K562 (cell line): ENCODE measurements at regions not wholly inside any gene's neighbourhood (a gene's known extent, or its start where the extent isn't known, plus 50 kb on each side); places are given as distances from the start of the nearest gene placed in this dataset.

Source experiments
- ATAC-seq: fragments of 200-7000 bp; cut with Tn5 transposase; 3 replicates; pipeline ENCODE4 v1.9.1; 2020; ENCODE audit warnings: moderate library complexity
- BruUV-seq: library from RNA; stranded (reverse); fragments of 400-500 nt; replicated peaks from 2 replicates; lab custom pipeline; 2021; lab: Mats Ljungman, UMichigan
- CTCF ChIA-PET: fragments of 300-600 bp; formaldehyde crosslinking; extraction: SDS; loops from one replicate; lab custom pipeline; 2021; ENCODE audit warnings: low intra/inter-chr PET ratio; lab: Yijun Ruan, JAX
- POLR2A ChIA-PET: fragments of 300-600, 350-650 bp; sonication (Branson Sonifier 250); formaldehyde crosslinking; extraction: SDS; loops from one replicate; lab custom pipeline; 2021; ENCODE audit warnings: antibody characterized with exemption, inconsistent platforms; lab: Yijun Ruan, JAX
- DNase-seq, 4 experiments: peaks; one replicate each; pipeline versions ENCODE4 v3.0.0 to v3.0.0-alpha.2; 2011 to 2018; ENCODE audit warnings: low spot score in 3 of 4, mixed read lengths in 3 of 4; ENCODE audit errors: extremely low read depth in 1 of 4
- FAIRE-seq: peaks from 2 replicates; lab custom pipeline; 2011; peaks lifted over from hg19 to GRCh38; lab: Jason Lieb, UNC
- H2AFZ ChIP-seq: 2 replicates; pipeline ENCODE4 v1.6.0; 2011; ENCODE audit warnings: low read depth, low read length, control low read depth, inconsistent platforms
- H3K27ac ChIP-seq: fragments of 200-600 bp; 3 replicates; pipeline ENCODE4 v1.8.0; 2011; ENCODE audit warnings: low read depth, mild to moderate bottlenecking, control low read depth, inconsistent platforms, low read length, moderate library complexity, mixed read lengths; ENCODE audit errors: extremely low read depth
- H3K27me3 ChIP-seq, 2 experiments: fragments of 300-600 bp in 1 of 2; 2 replicates in 1 of 2; 3 replicates in 1 of 2; pipeline versions ENCODE4 v1.6.0 to v1.8.0; 2011; ENCODE audit warnings: inconsistent platforms in 2 of 2, low read length in 2 of 2, mild to moderate bottlenecking in 1 of 2, mixed read lengths in 1 of 2, moderate library complexity in 1 of 2; ENCODE audit not compliant: control insufficient read depth in 2 of 2, insufficient read depth in 2 of 2
- H3K36me3 ChIP-seq: fragments of 300-600 bp; 3 replicates; pipeline ENCODE4 v1.8.0; 2011; ENCODE audit warnings: mild to moderate bottlenecking, low read length, inconsistent platforms; ENCODE audit not compliant: control insufficient read depth, insufficient read depth
- H3K4me1 ChIP-seq, 2 experiments: fragments of 200-600 bp in 1 of 2; replicated peaks in 1 of 2; 2 replicates in 1 of 2; 3 replicates in 1 of 2; pipeline versions ENCODE4 v1.5.1 to v1.8.0; 2011; ENCODE audit warnings: inconsistent platforms in 2 of 2, low read length in 2 of 2, mild to moderate bottlenecking in 1 of 2, mixed read lengths in 1 of 2, moderate library complexity in 1 of 2; ENCODE audit not compliant: control insufficient read depth in 2 of 2, insufficient read depth in 2 of 2
- H3K4me2 ChIP-seq: 2 replicates; pipeline ENCODE4 v1.6.1; 2011; ENCODE audit warnings: low read length, control low read depth, inconsistent platforms, mixed read lengths; ENCODE audit not compliant: insufficient read depth
- H3K4me3 ChIP-seq: fragments of 200-600 bp; sonication (generic), shearing (Covaris generic); 2 replicates; pipeline ENCODE4 v1.5.1; 2016; ENCODE audit warnings: control low read depth, inconsistent platforms
- H3K79me2 ChIP-seq: fragments of 200-600 bp; 3 replicates; pipeline ENCODE4 v1.8.0; 2011; ENCODE audit warnings: low read length, inconsistent platforms; ENCODE audit not compliant: control insufficient read depth, insufficient read depth
- H3K9ac ChIP-seq, 2 experiments: 2 replicates each; pipeline versions ENCODE4 v1.6.0 to v1.6.1; 2011; ENCODE audit warnings: low read depth in 2 of 2, low read length in 2 of 2, control low read depth in 1 of 2, inconsistent platforms in 1 of 2, mild to moderate bottlenecking in 1 of 2, mixed read lengths in 1 of 2; ENCODE audit not compliant: insufficient read depth in 1 of 2
- H3K9me1 ChIP-seq: one replicate; pipeline ENCODE4 v1.6.0; 2011; ENCODE audit warnings: inconsistent platforms, mild to moderate bottlenecking, low read length, moderate library complexity; ENCODE audit not compliant: control insufficient read depth, insufficient read depth
- H3K9me3 ChIP-seq: replicated peaks from 2 replicates; pipeline ENCODE4 v1.5.1; 2011; ENCODE audit warnings: low read depth, low read length, inconsistent platforms; ENCODE audit not compliant: control insufficient read depth, insufficient read depth
- H4K20me1 ChIP-seq: replicated peaks from 2 replicates; pipeline ENCODE4 v1.6.1; 2011; ENCODE audit warnings: low read length, inconsistent platforms, mixed read lengths; ENCODE audit not compliant: control insufficient read depth, insufficient read depth
- ATF1 ChIP-seq, 2 experiments: fragments of 450-650 bp in 1 of 2; IDR thresholded peaks; 2 replicates each; pipeline ENCODE4 v1.6.1; 2016; ENCODE audit warnings: missing compliant biosample characterization in 1 of 2, missing genetic modification characterization in 1 of 2
- CHCHD3 ChIP-seq: fragments of 250-450 bp; sonication (Bioruptor Pico); IDR thresholded peaks from 2 replicates; pipeline ENCODE4 v2.1.2; 2022; ENCODE audit warnings: mild to moderate bottlenecking
- DMBX1 ChIP-seq: fragments of 250-450 bp; sonication (Bioruptor Pico); IDR thresholded peaks from 2 replicates; pipeline ENCODE4 v1.8.0; 2022; ENCODE audit warnings: inconsistent platforms, mild to moderate bottlenecking, moderate library complexity, borderline replicate concordance
- ELF1 ChIP-seq: fragments of 200-800 bp; sonication (Bioruptor generic); IDR thresholded peaks from 2 replicates; pipeline ENCODE4 v1.6.1; 2016; ENCODE audit warnings: missing genetic modification characterization, missing compliant biosample characterization
- FOXJ2 ChIP-seq: fragments of 200-800 bp; sonication (Bioruptor generic); IDR thresholded peaks from 2 replicates; pipeline ENCODE4 v1.6.1; 2016; ENCODE audit warnings: missing genetic modification characterization, missing compliant biosample characterization
- GABPB1 ChIP-seq: sonication (generic); formaldehyde crosslinking; IDR thresholded peaks from 2 replicates; pipeline ENCODE4 v1.8.0; 2022; ENCODE audit warnings: mild to moderate bottlenecking, missing genetic modification reagents
- ILF3 ChIP-seq: fragments of 450-650 bp; IDR thresholded peaks from 2 replicates; pipeline ENCODE4 v1.6.1; 2018; ENCODE audit warnings: antibody characterized with exemption, mild to moderate bottlenecking, moderate library complexity, borderline replicate concordance
- JUNB ChIP-seq: fragments of 450-650 bp; formaldehyde crosslinking; conservative IDR thresholded peaks from 2 replicates; pipeline ENCODE4 v1.4.0; 2020; ENCODE audit warnings: mild to moderate bottlenecking
- NONO ChIP-seq, 2 experiments: fragments of 200-400 bp in 1 of 2; fragments of 450-650 bp in 1 of 2; formaldehyde crosslinking in 1 of 2; IDR thresholded peaks; 2 replicates each; pipeline ENCODE4 v1.6.1; 2017; ENCODE audit warnings: low read depth in 2 of 2, mild to moderate bottlenecking in 2 of 2, moderate library complexity in 2 of 2, low read length in 1 of 2
- OTX1 ChIP-seq: fragments of 450-650 bp; formaldehyde crosslinking; IDR thresholded peaks from 2 replicates; pipeline ENCODE4 v1.4.0; 2022; ENCODE audit warnings: mild to moderate bottlenecking
- POLR2AphosphoS2 ChIP-seq: IDR thresholded peaks from 2 replicates; pipeline ENCODE4 v1.6.1; 2012; ENCODE audit warnings: low read length, improper control_type of control experiment
- PTBP1 ChIP-seq: fragments of 200-400 bp; formaldehyde crosslinking; IDR thresholded peaks from 2 replicates; pipeline ENCODE4 v1.6.1; 2017; ENCODE audit warnings: low read depth, low read length
- SETDB1 ChIP-seq: IDR thresholded peaks from one replicate; pipeline ENCODE4 v1.6.1; 2012; ENCODE audit warnings: low read length, control low read depth, inconsistent platforms
- TBL1XR1 ChIP-seq, 2 experiments: IDR thresholded peaks; 2 replicates each; pipeline ENCODE4 v1.6.1; 2012; ENCODE audit warnings: improper control_type of control experiment in 2 of 2, low read length in 2 of 2, mild to moderate bottlenecking in 1 of 2
- TCF7L2 ChIP-seq: fragments of 150-350 bp; IDR thresholded peaks from 2 replicates; pipeline ENCODE4 v1.6.1; 2016; ENCODE audit warnings: low read depth, mild to moderate bottlenecking, low read length, moderate library complexity
- ZEB2 ChIP-seq: fragments of 450-650 bp; IDR thresholded peaks from 2 replicates; pipeline ENCODE4 v1.6.1; 2016
- ZNF140 ChIP-seq: fragments of 250-450 bp; sonication (Bioruptor Pico); IDR thresholded peaks from 2 replicates; pipeline ENCODE4 v1.8.0; 2021; ENCODE audit warnings: moderate library complexity, mild to moderate bottlenecking, inconsistent platforms
- ZNF778 ChIP-seq: fragments of 450-650 bp; formaldehyde crosslinking; IDR thresholded peaks from 2 replicates; pipeline ENCODE4 v1.4.0; 2020; ENCODE audit warnings: mild to moderate bottlenecking, moderate library complexity
- ZNF79 ChIP-seq: fragments of 250-450 bp; sonication (Bioruptor Pico); IDR thresholded peaks from 2 replicates; pipeline ENCODE4 v1.4.0; 2020; ENCODE audit warnings: low read depth, mild to moderate bottlenecking, moderate library complexity
- in situ Hi-C: fragments of 300-500 bp; cut with MboI; formaldehyde crosslinking; loops from 4 replicates; pipeline ENCODE4 v1.15.0; 2018; ENCODE audit warnings: inconsistent platforms, mixed read lengths
- intact Hi-C: fragments of 100-400 bp; cut with micrococcal nuclease; formaldehyde crosslinking; loops from 2 replicates; pipeline ENCODE4 v1.14.2; 2022
- TF ChIP-seq, protein P1 (sequence below): fragments of 450-650 bp; formaldehyde crosslinking; IDR thresholded peaks from 2 replicates; pipeline ENCODE4 v1.4.0; 2022; ENCODE audit warnings: missing genetic modification characterization

DNA sequence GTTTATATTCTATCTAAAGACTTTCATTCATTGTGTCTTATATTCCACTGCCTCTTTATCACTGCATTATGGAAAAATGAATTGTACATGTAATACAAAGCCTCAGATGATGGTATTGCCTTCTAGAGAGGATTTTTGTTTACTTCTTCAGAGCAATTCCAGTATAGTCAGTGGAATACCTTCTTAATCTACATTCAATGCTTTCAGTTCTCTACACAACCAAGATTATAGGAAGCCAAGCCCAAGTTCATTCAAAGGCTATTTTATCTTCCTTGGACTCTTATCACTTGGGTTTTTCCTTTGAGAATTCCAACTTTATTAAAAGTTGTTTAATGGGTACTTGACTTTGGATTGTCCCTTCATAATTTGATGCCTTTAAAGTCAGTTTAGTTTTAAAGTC lies 1971.0 kb upstream of the FLRT2 start:
- H3K9ac ChIP-seq: no peak overlapping the region
- ATAC-seq: no peak
- no peak overlapping the region for H3K4me2 ChIP-seq
- no TSS peak for BruUV-seq
- H3K79me2 ChIP-seq: no peaks in the 10 kb centered on the region
- H3K27ac ChIP-seq: no peak overlapping the region
- POLR2A ChIA-PET: no interaction called here
- TF ChIP-seq ATF1 (CRISPR knock-in tag; IDR thresholded peaks at IDR 0.05) (no peak), ATF1 (tag; IDR thresholded peaks at IDR 0.05) (no peak), ZEB2 (no peak), TCF7L2 (no peak), SETDB1 (no peak), JUNB (CRISPR knock-in tag) (no peak), NONO (IDR thresholded peaks at IDR 0.05; ENCODE audit: low read depth in 2 of 2, low read length in 1 of 2) (no peak), ILF3 (no peak), ELF1 (tag) (no peak)
- TF ChIP-seq, all 486 proteins: peak for 0
- in situ Hi-C loops (no loop called here), intact Hi-C loops (no loop called here)
- H3K9me3 ChIP-seq: no peaks in the 10 kb centered on the region
- CTCF ChIA-PET: no interaction called here
- DNase-seq (no peak), FAIRE-seq (no peak)
- no peaks in the 10 kb centered on the region for H3K4me1 ChIP-seq
- H2AFZ ChIP-seq: no peak overlapping the region
- H3K36me3 ChIP-seq: no peaks in the 10 kb centered on the region
- H4K20me1 ChIP-seq: no peaks in the 10 kb centered on the region
- no peaks in the 10 kb centered on the region for H3K27me3 ChIP-seq
- no peaks in the 10 kb centered on the region for H3K9me1 ChIP-seq
- H3K4me3 ChIP-seq: no peak overlapping the region

DNA sequence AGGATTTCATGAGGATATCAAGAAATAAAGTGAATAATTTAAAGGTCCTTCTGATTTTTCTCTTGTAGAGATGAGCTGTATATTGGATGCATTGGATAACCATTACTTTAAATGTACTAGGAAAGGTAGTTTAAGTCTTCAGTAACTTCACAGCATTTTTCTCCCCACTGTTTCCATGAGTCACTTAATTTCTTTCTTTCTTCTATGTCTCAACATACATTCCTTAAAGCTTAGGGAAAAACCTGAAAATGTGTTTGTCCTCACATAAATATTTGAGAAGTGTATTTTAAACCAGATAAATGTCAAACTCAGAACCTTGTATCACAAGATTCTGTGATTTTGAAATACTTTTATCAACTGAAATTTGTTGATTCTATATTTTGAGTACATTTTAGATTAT lies 1970.2 kb upstream of the FLRT2 start:
- Histone ChIP-seq H3K27ac (no peak overlapping the region), H4K20me1 (no peaks in the 10 kb centered on the region), H3K27me3 (no peaks in the 10 kb centered on the region), H3K9ac (no peak overlapping the region), H3K9me1 (no peaks in the 10 kb centered on the region), H2AFZ (no peak overlapping the region), H3K4me3 (no peak overlapping the region), H3K79me2 (no peaks in the 10 kb centered on the region), H3K4me1 (no peaks in the 10 kb centered on the region), H3K9me3 (no peaks in the 10 kb centered on the region), H3K4me2 (no peak overlapping the region), H3K36me3 (no peaks in the 10 kb centered on the region)
- ATAC-seq: no peak
- intact Hi-C loops: no loop called here
- BruUV-seq: no TSS peak
- ChIA-PET CTCF (no interaction called here), POLR2A (no interaction called here)
- DNase-seq: no peak
- FAIRE-seq: no peak
- in situ Hi-C loops: no loop called here
- TF ChIP-seq OTX1 (no peak), ZNF778 (CRISPR knock-in tag) (no peak), ZNF140 (CRISPR knock-in tag) (no peak), TBL1XR1 (IDR thresholded peaks at IDR 0.05; ENCODE audit: low read length in 2 of 2) (no peak), GABPB1 (no peak), FOXJ2 (tag) (no peak), CHCHD3 (CRISPR knock-in tag) (no peak), ZNF79 (CRISPR knock-in tag) (no peak), POLR2AphosphoS2 (no peak), DMBX1 (no peak), PTBP1 (no peak)
- TF ChIP-seq, protein P1, sequence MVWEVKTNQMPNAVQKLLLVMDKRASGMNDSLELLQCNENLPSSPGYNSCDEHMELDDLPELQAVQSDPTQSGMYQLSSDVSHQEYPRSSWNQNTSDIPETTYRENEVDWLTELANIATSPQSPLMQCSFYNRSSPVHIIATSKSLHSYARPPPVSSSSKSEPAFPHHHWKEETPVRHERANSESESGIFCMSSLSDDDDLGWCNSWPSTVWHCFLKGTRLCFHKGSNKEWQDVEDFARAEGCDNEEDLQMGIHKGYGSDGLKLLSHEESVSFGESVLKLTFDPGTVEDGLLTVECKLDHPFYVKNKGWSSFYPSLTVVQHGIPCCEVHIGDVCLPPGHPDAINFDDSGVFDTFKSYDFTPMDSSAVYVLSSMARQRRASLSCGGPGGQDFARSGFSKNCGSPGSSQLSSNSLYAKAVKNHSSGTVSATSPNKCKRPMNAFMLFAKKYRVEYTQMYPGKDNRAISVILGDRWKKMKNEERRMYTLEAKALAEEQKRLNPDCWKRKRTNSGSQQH (CRISPR knock-in tag): no peak
